GM21786 (cell line): ENCODE measurements at regions not wholly inside any gene's neighbourhood (a gene's known extent, or its start where the extent isn't known, plus 50 kb on each side); places are given as distances from the start of the nearest gene placed in this dataset.
A peak's percentile ranks its signal among the peaks of the same experiment; 100 is the strongest.

ENCODE experiments used
- ATAC-seq: cut with Tn5 transposase; IDR thresholded peaks from one replicate; pipeline ENCODE4 v1.9.1; 2021; ENCODE audit not compliant: unreplicated experiment

DNA sequence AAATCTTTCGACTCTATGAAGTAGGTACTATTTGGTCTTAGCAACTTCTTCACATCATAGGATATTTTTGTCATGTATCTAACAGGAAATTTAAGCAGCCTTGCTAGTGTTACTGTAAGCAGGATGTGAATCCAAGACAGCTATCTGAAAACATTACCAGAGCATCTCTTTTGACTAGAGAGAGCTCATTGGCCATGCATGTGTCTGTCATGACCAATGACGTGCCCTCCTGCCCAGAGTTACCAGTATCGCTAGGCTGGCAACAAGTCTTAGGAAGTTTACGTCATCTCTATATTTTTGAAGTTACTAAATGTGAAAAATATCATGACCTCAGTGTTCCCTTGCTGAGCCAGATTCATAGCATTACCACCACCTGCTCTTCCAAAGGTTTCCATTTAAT, 130.9 kb upstream of the TP63 start:
- ATAC-seq = no peak

DNA sequence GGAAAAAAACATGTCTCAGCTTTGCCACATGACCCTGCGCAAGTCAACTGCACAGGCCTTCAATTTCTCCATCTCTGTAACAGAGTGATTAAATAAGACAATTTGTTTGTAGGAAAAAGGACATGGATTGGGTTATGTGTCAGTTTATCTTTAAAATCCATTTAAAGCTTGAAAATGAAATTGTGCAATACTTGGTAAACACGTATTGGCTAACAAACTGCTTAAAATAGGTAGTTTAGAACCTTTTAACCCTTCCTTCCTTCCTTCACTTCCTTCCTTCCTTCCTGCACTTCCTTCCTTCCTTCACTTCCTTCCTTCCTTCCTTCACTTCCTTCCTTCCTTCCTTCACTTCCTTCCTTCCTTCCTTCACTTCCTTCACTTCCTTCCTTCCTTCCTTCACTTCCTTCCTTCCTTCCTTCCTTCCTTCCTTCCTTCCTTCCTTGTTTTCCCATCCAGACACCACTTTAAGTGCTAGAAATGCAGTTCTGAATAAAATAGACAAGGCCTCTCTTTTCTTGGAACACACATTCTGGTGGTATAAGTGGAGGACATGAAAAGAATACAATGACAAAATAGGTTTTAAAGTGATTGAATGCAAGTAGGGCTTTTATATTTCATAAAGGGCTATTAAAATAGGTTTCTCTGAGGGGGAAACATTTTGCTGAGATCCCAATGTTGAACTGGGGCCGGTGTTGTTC, 130.2 kb upstream of the TP63 start:
- no peak for ATAC-seq

DNA sequence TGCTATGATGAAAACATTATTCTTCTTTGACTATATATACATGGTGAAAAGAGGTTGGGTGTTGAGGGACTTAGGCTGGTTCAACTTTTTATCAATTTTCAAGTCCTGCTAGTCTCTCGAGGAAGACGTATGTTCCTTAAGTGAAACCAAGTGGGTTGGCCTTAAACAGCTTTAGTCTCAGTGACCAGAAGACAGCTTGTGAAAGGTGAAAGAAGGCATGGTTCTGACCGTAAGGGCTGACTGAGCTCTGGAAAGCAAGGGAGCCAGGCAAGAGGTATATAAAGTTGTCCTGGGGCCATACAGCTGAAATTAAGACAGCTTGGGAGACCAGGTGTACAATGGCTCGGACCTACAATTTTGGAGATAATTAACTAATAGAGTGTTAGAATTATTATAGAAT, 128.9 kb upstream of the TP63 start:
- no peak for ATAC-seq

DNA sequence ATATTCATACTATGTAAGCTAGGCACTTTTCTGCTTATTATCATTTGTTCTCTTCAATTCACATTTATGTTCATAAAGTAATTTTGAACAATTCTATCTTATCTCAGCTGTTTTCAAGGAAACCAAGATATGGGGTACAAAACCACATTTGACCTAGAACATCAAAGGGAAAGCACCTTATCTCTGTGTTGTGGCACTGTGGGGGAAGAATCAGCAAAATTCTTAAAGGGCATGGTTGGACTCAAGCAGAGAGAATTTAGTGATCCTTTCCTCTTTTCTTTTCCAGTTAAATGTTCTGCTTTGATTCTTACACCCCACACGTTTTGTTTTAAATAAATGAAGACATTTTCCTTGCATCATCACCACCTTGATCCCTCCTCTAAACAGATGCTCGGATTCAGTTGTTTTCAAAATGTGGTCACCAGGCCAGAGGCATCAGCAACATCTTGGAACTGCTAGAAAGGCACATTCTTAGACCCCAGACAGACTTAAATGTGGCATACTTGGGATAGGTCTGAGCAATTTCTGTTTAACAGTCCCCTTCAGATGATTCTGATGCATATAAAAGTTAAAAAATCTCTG, 128.4 kb upstream of the TP63 start:
- no peak for ATAC-seq

DNA sequence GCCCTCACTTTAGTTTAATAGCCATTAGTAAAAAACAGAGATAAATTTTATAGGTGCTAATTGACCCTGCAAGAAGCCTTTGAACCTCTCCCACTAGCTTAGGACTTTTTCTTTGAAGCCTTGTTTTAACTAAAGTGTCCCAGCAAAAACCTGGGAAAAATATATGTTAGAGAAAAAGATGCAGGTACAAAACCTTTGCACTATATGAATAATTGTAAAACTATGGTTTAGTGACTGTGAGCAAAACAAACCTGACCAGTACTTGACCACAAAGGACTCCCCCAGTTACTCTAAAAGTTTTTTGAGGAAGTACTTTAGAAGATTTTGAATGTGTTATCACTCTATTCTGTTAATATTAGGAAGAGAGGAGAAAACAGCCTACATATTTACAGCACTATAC, 123.3 kb upstream of the TP63 start:
- ATAC-seq = no peak

DNA sequence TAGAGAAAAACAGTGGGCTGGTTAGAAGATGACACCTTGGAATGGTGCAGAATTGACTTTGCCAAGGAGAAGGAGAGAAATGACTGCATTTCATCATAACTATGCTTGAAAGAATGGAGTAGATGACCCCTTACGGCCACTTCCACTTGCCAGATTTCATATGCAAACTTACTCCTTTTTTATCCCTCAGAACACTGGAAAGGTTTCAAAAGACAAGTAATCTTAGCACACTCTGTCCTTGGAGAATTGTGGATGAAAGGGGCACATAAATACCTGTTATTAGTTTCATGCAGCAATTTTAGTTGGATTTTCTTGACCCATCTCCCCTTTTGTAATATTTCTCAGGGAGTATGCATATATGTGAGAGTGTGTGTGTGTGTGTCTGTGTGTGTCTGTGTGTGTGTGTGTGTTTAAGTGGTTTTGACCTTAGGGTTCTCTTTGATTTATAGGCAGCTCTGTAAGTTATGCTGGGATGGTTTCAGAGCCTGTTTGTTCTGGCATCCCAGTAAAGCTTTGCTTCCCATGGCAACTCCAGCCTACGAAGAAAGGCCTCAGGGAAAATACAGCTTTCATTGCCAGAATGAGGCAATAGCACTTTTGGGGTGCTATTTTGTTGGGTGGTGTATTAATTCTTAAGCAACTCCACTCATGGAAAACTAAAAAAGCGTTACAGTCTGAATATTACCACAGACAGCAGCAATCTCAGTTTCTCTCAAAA, 122.2 kb upstream of the TP63 start:
- no peak for ATAC-seq

DNA sequence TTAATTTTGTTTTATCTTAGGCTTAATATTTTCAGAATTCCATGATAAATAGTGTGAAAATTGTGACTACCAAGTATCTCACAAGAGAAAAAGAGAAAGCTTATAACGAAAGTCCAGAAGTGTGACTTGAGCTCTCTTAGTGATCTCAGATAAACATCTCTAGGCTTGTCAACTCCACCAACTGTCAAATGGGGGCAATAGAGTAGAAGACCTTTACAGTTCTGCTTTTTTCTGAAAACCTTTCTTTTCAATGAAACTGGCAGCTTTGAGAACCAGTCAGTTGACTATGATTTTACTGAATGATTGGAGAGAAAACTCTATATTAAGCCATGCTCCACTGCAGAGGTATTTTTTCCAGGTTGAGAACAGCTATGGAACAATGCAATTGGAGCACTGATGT, 119.2 kb upstream of the TP63 start:
- peak; percentile 74 for ATAC-seq

DNA sequence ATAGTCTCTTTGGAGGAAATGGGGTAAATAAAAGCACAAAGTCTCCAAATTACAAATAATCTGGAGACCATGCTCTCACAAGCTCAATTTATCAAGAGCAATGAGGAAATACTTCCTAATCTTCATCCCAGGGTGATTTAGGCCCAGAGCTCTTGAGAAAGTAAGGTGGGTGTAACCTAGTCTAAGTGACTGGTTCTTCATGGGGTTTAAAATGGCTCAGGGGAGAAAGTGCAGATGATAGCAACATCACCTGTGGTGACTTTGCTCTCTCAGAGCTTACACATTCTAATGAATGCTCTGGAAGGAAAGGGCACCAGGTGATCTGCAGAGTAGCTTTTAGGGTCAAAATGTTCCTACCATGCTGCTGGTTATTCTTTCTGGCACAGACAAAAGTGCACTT, 118.4 kb upstream of the TP63 start:
- ATAC-seq = no peak

DNA sequence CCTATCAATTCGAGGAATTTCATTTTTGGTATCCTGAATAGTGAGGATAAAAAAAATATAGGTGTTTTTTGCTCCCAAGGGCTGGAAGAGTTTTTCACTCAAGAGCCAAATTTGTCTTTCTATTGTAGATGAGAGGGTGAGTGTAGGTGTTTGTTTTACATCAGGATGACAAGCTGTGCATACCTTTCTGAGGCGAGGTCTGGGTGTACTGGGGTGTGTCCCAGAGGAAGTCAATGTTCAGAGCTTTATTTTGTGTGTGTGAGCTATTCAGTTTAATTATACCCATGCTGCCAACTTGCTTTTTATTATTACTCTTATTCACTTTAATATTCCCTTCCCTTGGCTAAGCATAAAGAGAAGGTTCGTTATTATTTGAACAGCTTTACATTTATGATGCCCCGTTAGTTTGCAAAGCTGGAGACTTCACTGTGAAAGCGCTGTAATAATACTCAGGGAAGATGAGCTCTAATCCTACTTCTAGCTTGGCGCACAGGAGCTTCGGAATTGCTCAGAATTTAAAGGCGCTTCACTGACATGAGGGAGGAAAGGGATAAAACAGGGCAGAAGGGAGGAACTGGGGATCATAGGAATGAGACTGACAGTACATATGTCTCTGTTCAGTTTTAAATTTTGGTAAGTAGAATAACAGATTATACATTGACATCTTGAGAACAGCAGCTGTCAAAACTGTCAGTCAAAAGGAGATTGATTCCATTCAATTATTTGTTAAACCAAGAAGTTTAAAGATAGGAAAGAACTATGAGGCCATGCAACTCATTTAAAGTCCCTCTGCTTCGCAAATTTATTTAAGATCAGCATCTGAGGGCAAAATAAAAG, 117.7 kb upstream of the TP63 start:
- ATAC-seq = no peak

DNA sequence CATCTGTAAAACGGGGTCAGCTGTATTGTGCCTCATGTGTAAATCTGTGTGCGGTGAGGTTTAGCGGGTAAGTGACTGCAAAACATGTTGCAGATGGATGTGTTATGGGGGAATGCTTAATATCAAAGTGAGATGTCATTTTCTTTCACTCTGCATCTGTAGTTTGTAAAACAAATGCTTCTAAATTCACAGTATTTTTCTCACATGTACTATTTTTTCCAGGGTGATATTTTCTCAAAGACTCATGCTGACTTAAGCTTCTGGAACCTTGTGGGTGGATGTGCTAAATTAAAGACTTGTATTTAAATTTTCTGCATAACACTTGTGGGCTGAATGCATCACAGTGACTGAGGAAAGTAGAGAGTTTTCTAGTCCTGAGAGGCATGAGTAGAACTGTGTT, 115.2 kb upstream of the TP63 start:
- no peak for ATAC-seq

DNA sequence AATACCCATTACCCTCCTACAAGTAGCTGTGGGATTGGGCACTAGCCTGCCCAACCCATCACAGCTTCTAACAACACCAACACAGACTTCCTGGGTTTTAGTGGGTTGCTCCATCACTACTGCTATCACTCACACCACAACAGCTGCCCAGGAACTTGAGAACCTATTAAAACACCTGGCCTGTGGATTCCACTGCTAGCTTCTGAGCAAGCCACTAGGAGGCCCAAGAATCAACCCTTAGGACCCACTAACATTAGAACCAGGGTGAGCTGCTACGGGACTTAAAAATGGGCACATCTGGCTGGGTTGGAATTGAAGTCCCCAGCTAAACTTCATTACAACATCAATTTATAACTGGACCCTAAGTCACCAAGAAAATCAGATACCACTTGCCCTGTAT, 113.2 kb upstream of the TP63 start:
- ATAC-seq = no peak

DNA sequence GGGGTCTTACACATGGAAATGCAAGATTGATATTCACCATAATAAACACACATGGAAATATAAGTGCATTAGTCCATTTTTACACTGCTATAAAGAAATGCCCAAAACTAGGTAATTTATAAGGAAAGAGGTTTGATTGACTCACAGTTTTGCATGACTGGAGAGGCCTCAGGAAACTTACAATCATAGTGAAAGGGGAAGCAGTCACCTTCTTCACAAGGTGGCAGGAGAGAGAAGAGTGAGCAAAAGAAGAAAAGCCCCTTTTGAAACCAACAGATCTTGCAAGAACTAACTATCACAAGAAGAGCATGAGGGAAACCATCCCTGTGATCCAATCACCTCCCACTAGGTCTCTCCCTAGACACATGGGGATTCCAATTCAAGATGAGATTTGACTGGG, 111.7 kb upstream of the TP63 start:
- no peak for ATAC-seq

DNA sequence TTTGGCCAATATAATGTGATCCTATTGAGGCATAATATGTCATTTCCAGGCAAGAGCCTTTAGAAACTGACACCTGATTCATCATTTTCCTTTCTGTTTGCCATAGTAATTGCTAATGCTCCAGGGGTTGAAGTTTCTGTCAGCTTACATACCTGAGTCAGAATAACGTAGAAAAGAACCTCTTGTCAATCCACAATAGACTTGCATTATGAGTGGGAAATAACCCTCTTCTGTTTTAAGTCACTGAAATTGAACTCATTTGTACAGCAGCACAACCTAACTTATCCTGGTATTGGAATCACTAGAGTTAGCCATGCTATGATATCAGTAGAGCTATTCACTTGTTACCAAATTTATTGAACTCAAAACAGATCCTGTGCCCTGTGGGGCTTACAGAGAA, 101.7 kb upstream of the TP63 start:
- peak; percentile 37 for ATAC-seq

DNA sequence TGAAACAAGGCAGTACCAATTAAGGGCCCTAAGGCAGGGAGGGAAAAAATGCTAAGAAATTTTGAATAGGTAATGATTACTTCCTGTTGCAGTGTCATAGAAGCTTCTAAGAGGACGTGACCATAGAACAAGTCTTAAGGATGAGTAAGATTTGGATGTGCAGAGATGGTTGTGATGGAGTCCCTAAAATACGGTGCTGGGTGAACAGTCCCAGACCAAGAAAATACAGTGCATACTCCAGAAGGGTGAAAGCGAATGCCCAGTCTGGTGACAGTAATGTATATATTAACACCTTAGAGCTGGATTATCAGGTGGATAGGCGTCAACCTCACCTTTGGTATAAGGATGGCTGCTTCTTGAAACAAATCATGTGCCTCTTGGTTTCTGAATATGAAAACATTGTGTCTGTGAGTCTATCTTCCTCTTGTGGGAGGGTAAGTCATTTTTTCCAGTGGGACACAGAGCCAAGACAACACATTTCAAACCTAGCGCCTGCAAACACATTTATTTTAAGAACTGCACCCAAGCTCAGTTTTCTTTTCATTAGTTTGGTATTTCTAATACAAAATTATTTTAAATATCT, 101.2 kb upstream of the TP63 start:
- peak; percentile 42 for ATAC-seq

DNA sequence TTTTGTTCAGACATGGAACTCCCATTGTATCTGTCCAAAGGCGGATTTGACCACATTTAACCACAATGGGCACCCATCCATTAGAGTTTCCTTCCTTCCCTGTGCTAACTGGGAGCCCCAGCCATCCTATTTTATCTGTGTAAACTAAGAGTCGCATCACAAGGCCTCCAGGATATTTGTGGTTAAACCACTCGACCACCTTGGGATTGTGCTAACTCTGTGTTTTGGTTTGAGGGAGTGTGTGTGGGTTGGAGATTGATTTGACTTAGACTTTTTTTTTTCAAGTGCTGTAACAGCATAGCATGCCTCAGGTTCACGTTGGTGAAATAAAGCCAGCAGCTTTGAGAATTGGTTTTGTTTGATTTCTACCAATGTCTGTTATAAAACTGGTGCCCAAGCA, 100.4 kb upstream of the TP63 start:
- ATAC-seq = no peak

DNA sequence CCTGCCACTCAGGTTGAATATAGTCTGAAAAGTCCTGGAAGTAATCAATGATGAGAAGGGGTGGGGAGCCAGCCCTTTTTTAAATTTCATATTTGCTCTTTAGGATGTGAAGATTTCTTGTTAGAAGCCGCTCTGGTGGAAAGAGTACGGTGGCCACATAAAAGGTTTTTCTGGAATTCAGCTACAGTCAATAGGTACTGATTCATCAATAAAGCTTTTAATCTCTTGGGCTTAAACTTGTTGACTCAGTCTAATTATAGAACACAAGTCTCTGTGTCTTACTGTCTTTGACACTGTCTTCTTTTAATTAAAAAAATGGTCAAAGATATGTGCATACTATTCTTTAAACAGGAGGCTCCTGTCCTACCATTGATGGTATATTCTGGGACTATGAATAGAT, 99.9 kb upstream of the TP63 start:
- no peak for ATAC-seq

DNA sequence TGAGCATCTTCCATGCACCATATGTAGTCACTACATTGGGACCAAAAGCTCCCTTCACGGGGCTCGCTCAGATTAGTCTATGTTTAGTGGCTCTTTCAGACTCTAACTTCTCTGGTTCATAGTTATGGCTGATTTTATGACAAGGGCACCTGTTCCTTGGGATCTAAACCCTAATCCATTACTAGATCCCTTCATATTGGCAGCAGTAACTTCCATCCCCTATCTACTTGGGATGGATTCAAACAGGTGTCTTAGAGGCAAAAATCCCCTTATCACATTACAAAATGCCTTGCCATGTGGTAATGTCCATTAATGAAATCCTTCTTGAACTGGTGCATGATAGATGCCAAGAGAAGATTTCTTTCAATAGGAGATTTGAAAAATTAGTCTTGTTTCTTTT, 96.7 kb upstream of the TP63 start:
- no peak for ATAC-seq

DNA sequence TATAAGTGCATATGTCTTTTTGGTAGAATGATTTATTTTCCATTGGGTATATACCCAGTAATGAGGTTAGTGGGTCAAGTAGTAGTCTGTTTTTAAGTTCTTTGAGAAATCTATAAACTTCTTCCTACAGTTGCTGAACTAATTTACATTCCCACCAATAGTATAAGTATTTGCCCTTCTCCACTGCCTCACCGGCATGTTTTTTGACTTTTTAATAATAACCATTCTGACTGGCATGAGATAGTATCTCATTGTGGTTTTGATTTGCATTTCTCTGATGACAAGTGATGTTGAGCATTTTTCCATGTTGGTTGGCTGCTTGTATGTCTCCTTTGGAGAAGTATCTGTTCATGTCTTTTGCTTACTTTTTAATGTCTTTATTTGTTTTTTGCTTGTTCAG, 94.1 kb upstream of the TP63 start:
- ATAC-seq = no peak

DNA sequence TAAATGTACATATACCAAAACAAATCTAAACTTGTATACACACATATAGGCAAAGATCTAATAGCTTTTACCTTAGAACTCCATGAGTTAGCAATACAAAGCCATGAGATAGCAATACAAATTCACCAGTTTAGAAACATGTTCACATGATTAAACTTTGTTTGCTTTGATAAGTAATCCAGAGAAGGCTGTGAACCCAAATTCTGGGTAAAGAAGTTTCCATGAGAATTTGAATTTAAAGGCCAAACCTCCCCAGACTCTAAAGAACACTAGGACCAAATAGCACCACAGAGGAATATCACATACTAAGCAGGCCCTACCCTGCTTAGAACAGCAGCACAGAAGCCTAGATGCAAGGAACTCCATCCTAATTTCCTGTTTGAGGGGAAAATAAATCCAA, 83.7 kb upstream of the TP63 start:
- ATAC-seq = no peak

DNA sequence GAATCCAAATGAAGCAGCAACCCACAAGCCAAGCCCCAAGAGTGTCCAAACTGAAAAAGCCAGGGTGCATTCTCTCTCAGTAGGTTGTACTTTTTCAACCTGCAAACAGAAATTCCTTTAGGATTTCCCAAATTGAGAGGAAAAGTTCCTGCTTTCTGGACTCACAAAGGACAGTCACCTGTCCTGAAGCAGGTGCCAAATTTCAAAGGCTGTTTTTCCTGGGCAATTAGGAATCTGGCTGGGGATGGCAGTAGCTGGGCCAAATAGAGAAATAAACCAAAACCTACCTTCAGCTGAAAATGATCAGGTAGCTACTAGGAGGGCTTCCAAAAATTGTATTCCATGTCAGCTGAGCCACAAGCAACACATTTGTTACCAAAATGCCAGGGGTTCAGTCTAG, 83.1 kb upstream of the TP63 start:
- ATAC-seq = no peak

DNA sequence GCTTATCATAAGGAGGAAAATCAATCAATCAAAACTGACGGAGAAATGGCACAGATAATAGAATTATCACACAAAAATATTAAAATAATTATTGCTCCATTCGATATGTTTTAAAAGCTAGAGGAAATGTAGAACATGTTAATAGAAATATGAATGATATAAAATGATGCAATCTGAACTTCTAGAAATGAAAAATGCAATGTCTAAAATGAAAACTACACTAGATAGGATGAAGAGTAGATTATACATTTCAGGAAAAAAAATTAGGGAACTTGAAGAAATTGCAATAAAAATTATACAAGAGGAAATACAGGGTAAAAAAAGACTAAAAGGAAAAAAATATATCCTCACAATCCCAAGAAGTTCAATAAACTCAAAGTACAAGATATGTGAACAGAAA, 80.2 kb upstream of the TP63 start:
- ATAC-seq = no peak
